SK-N-SH (cell line): ENCODE measurements at regions not wholly inside any gene's neighbourhood (a gene's known extent, or its start where the extent isn't known, plus 50 kb on each side); places are given as distances from the start of the nearest gene placed in this dataset.

Source experiments
- CTCF ChIA-PET: fragments of 300-600, 350-600 bp; formaldehyde crosslinking; extraction: SDS; loops from one replicate; lab custom pipeline; 2021; lab: Yijun Ruan, JAX
- POLR2A ChIA-PET: fragments of 350-600 bp; sonication (Branson Sonifier 250); formaldehyde crosslinking; extraction: SDS; loops from one replicate; lab custom pipeline; 2020; ENCODE audit warnings: antibody characterized with exemption, inconsistent platforms; lab: Yijun Ruan, JAX
- DNase-seq: peaks from one replicate; pipeline ENCODE4 v3.0.0; 2012
- H2AFZ ChIP-seq: fragments of 200-600 bp; sonication (generic); 2 replicates; pipeline ENCODE4 v1.8.1; 2016; ENCODE audit warnings: antibody characterized with exemption, mild to moderate bottlenecking, low read depth
- H3F3A ChIP-seq: fragments of 200-600 bp; sonication (generic); replicated peaks from 2 replicates; pipeline ENCODE3; 2016; ENCODE audit warnings: antibody characterized with exemption, mild to moderate bottlenecking; ENCODE audit not compliant: insufficient read depth
- H3K27ac ChIP-seq, 2 experiments: fragments of 200-500 bp in 1 of 2; fragments of 200-600 bp in 1 of 2; sonication (Bioruptor generic) in 1 of 2; sonication (generic), shearing (Covaris generic) in 1 of 2; 2 replicates each; pipeline versions ENCODE4 v1.5.1 to v1.6.1; 2014 to 2016; ENCODE audit warnings: low read depth in 2 of 2, inconsistent platforms in 1 of 2, low read length in 1 of 2, mild to moderate bottlenecking in 1 of 2, mixed read lengths in 1 of 2
- H3K27me3 ChIP-seq: fragments of 200-600 bp; sonication (generic), shearing (Covaris generic); 2 replicates; pipeline ENCODE4 v1.6.1; 2016; ENCODE audit warnings: mixed run types; ENCODE audit not compliant: insufficient read depth
- H3K36me3 ChIP-seq, 2 experiments: fragments of 200-500 bp in 1 of 2; fragments of 200-600 bp in 1 of 2; sonication (Bioruptor generic) in 1 of 2; sonication (generic) in 1 of 2; replicated peaks in 1 of 2; 2 replicates each; pipeline versions ENCODE3 to v1.5.1; 2014 to 2016; ENCODE audit warnings: low read length in 1 of 2, mild to moderate bottlenecking in 1 of 2; ENCODE audit not compliant: insufficient read depth in 2 of 2, control insufficient read depth in 1 of 2
- H3K4me1 ChIP-seq, 2 experiments: fragments of 200-500 bp in 1 of 2; fragments of 200-600 bp in 1 of 2; sonication (Bioruptor generic) in 1 of 2; sonication (generic), shearing (Covaris generic) in 1 of 2; 2 replicates each; pipeline versions ENCODE4 v1.5.1 to v1.6.1; 2014 to 2016; ENCODE audit warnings: low read depth in 1 of 2, low read length in 1 of 2, mixed run types in 1 of 2; ENCODE audit not compliant: insufficient read depth in 2 of 2, control insufficient read depth in 1 of 2
- H3K4me2 ChIP-seq: fragments of 200-600 bp; sonication (generic), shearing (Covaris generic); 2 replicates; pipeline ENCODE4 v1.6.1; 2017; ENCODE audit warnings: mixed run types
- H3K4me3 ChIP-seq, 2 experiments: fragments of 200-500 bp in 1 of 2; fragments of 200-600 bp in 1 of 2; sonication (Bioruptor generic) in 1 of 2; sonication (generic), shearing (Covaris generic) in 1 of 2; 2 replicates each; pipeline versions ENCODE4 v1.5.1 to v1.8.1; 2014 to 2016; ENCODE audit warnings: low read depth in 2 of 2, inconsistent platforms in 1 of 2, low read length in 1 of 2, mild to moderate bottlenecking in 1 of 2, mixed read lengths in 1 of 2, moderate library complexity in 1 of 2
- H3K79me2 ChIP-seq: fragments of 200-600 bp; sonication (generic); 2 replicates; pipeline ENCODE4 v1.8.1; 2017; ENCODE audit warnings: mild to moderate bottlenecking; ENCODE audit not compliant: insufficient read depth
- H3K9ac ChIP-seq: fragments of 200-600 bp; sonication (generic); 2 replicates; pipeline ENCODE4 v1.6.1; 2017; ENCODE audit warnings: mixed run types
- H3K9me2 ChIP-seq: fragments of 200-600 bp; sonication (generic); 2 replicates; pipeline ENCODE4 v1.6.1; 2017; ENCODE audit warnings: mixed run types
- H3K9me3 ChIP-seq: fragments of 200-600 bp; sonication (generic); 2 replicates; pipeline ENCODE4 v1.6.1; 2017; ENCODE audit warnings: mixed run types, mild to moderate bottlenecking, moderate library complexity
- H4K20me1 ChIP-seq: fragments of 200-600 bp; sonication (generic); 2 replicates; pipeline ENCODE4 v1.6.1; 2017; ENCODE audit warnings: mild to moderate bottlenecking, mixed run types; ENCODE audit not compliant: insufficient read depth
- ELF1 ChIP-seq: IDR thresholded peaks from 2 replicates; pipeline ENCODE4 v1.4.0; 2012
- EP300 ChIP-seq, 2 experiments: IDR thresholded peaks; 2 replicates each; pipeline versions ENCODE4 v1.4.0 to v1.6.1; 2012; ENCODE audit warnings: borderline replicate concordance in 1 of 2, low read depth in 1 of 2, low read length in 1 of 2
- FOXJ3 ChIP-seq: sonication (generic); formaldehyde crosslinking; IDR thresholded peaks from 2 replicates; pipeline ENCODE4 v1.5.1; 2020; ENCODE audit warnings: mild to moderate bottlenecking, missing genetic modification reagents
- GATA2 ChIP-seq: sonication (generic); formaldehyde crosslinking; IDR thresholded peaks from 2 replicates; pipeline ENCODE4 v1.5.0; 2020; ENCODE audit warnings: mild to moderate bottlenecking, missing genetic modification reagents
- NFIC ChIP-seq: IDR thresholded peaks from 2 replicates; pipeline ENCODE4 v1.4.0; 2012; ENCODE audit warnings: borderline replicate concordance
- NRF1 ChIP-seq: IDR thresholded peaks from 2 replicates; pipeline ENCODE4 v1.6.1; 2012; ENCODE audit warnings: low read depth, mild to moderate bottlenecking, low read length
- POLR2AphosphoS5 ChIP-seq: IDR thresholded peaks from 2 replicates; pipeline ENCODE4 v1.6.1; 2012; ENCODE audit warnings: low read depth, low read length
- SMC3 ChIP-seq: IDR thresholded peaks from 2 replicates; pipeline ENCODE4 v1.6.1; 2012; ENCODE audit warnings: low read depth, low read length, improper control_type of control experiment
- TAF1 ChIP-seq: IDR thresholded peaks from 2 replicates; pipeline ENCODE4 v1.6.1; 2012; ENCODE audit warnings: low read depth, mild to moderate bottlenecking, low read length, moderate library complexity, borderline replicate concordance
- TEAD4 ChIP-seq: IDR thresholded peaks from 2 replicates; pipeline ENCODE4 v1.4.0; 2012; ENCODE audit warnings: mild to moderate bottlenecking, borderline replicate concordance; ENCODE audit not compliant: insufficient read depth
- YY1 ChIP-seq: IDR thresholded peaks from 2 replicates; pipeline ENCODE4 v1.4.0; 2012; ENCODE audit warnings: low read depth, mild to moderate bottlenecking
- WGBS: methylation state at CpG from one replicate; pipeline ENCODE4 v1.1.6; 2017; ENCODE audit warnings: low lambda C conversion rate; 5-methylcytosine and 5-hydroxymethylcytosine counted together
- TF ChIP-seq, protein P1 (sequence below): fragments of 150-350 bp; IDR thresholded peaks from 2 replicates; pipeline ENCODE4 v1.6.1; 2017; ENCODE audit warnings: antibody characterized with exemption, low read length, low read depth, borderline replicate concordance
- TF ChIP-seq, protein P2 (sequence below): IDR thresholded peaks from 2 replicates; pipeline ENCODE4 v1.4.0; 2012; ENCODE audit warnings: low read depth, borderline replicate concordance
- TF ChIP-seq, protein P3 (sequence below): IDR thresholded peaks from 2 replicates; pipeline ENCODE4 v1.4.0; 2012; ENCODE audit warnings: low read depth, borderline replicate concordance
- TF ChIP-seq, protein P4 (sequence below): IDR thresholded peaks from 2 replicates; pipeline ENCODE4; 2012

DNA sequence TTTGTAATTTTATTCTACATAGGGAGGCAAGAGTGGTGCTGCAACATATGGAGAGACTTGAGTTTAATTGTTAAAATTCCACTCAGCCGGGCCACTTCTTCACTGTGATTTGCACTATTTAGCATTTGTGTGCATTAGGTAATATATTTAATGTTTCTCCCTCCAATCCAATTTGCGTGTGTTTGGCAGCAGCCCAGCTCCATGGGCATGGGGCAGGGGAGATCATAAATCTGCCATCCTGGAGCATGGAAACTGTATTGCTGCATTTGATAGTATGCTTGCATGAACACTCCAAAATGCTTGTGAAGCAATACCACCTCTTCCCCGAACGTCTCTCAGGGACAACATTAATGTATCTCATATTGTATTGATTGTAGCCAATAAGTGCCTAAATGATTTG is 339.1 kb upstream of the RBFOX1 start:
- Histone ChIP-seq H3K4me2 (no peak overlapping the region), H3K36me3 (no peaks in the 10 kb centered on the region), H3F3A (no peaks in the 10 kb centered on the region), H2AFZ (no peak overlapping the region), H3K79me2 (no peaks in the 10 kb centered on the region), H3K9ac (no peak overlapping the region), H4K20me1 (no peaks in the 10 kb centered on the region), H3K4me3 (no peak overlapping the region), H3K27me3 (no peaks in the 10 kb centered on the region), H3K9me3 (no peaks in the 10 kb centered on the region), H3K9me2 (no peaks in the 10 kb centered on the region), H3K27ac (no peak overlapping the region), H3K4me1 (no peaks in the 10 kb centered on the region)
- ChIA-PET POLR2A (no interaction called here), CTCF (no interaction called here)
- peak; percentile 6 for DNase-seq
- WGBS, result 0% methylated on average over 4 of the region's 4 CpGs
- TF ChIP-seq TAF1 (no peak), GATA2 (CRISPR knock-in tag) (no peak), TEAD4 (no peak), NRF1 (no peak)
- TF ChIP-seq, protein P1, sequence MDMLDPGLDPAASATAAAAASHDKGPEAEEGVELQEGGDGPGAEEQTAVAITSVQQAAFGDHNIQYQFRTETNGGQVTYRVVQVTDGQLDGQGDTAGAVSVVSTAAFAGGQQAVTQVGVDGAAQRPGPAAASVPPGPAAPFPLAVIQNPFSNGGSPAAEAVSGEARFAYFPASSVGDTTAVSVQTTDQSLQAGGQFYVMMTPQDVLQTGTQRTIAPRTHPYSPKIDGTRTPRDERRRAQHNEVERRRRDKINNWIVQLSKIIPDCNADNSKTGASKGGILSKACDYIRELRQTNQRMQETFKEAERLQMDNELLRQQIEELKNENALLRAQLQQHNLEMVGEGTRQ, result no peak
- TF ChIP-seq, protein P2, sequence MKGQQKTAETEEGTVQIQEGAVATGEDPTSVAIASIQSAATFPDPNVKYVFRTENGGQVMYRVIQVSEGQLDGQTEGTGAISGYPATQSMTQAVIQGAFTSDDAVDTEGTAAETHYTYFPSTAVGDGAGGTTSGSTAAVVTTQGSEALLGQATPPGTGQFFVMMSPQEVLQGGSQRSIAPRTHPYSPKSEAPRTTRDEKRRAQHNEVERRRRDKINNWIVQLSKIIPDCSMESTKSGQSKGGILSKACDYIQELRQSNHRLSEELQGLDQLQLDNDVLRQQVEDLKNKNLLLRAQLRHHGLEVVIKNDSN, result no peak
- TF ChIP-seq, protein P3, sequence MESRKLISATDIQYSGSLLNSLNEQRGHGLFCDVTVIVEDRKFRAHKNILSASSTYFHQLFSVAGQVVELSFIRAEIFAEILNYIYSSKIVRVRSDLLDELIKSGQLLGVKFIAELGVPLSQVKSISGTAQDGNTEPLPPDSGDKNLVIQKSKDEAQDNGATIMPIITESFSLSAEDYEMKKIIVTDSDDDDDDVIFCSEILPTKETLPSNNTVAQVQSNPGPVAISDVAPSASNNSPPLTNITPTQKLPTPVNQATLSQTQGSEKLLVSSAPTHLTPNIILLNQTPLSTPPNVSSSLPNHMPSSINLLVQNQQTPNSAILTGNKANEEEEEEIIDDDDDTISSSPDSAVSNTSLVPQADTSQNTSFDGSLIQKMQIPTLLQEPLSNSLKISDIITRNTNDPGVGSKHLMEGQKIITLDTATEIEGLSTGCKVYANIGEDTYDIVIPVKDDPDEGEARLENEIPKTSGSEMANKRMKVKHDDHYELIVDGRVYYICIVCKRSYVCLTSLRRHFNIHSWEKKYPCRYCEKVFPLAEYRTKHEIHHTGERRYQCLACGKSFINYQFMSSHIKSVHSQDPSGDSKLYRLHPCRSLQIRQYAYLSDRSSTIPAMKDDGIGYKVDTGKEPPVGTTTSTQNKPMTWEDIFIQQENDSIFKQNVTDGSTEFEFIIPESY, result no peak

DNA sequence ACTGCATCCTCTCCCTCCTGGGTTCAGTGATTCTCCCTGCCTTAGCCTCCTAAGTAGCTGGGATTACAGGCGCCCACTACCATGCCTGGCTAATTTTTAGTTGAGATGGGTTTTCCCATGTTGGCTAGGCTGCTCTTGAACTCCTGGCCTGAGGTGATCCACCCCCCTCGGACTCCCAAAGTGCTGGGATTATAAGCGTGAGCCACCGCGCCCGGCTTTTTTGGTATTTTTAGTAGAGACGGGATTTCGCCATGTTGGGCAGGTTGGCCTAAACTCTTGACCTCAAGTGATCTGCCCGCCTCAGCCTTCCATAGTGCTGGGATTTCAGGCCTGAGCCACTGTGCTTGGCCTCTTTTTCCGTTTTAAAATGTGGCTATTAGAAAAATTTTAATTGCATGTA is 343.8 kb upstream of the RBFOX1 start:
- TF ChIP-seq POLR2AphosphoS5, result no peak
- no peak for TF ChIP-seq EP300 (IDR thresholded peaks at IDR 0.05; ENCODE audit: borderline replicate concordance in 1 of 2, low read depth in 1 of 2, low read length in 1 of 2)
- no peak for TF ChIP-seq ELF1
- TF ChIP-seq YY1, result no peak
- TF ChIP-seq, protein P4, sequence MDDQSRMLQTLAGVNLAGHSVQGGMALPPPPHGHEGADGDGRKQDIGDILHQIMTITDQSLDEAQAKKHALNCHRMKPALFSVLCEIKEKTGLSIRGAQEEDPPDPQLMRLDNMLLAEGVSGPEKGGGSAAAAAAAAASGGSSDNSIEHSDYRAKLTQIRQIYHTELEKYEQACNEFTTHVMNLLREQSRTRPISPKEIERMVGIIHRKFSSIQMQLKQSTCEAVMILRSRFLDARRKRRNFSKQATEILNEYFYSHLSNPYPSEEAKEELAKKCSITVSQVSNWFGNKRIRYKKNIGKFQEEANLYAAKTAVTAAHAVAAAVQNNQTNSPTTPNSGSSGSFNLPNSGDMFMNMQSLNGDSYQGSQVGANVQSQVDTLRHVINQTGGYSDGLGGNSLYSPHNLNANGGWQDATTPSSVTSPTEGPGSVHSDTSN, result no peak
- TF ChIP-seq NFIC, result no peak
- TF ChIP-seq FOXJ3, result no peak
- TF ChIP-seq NRF1, result no peak
- no peak for TF ChIP-seq SMC3
- WGBS, result 57% methylated on average over 10 of the region's 10 CpGs

More for the DNA sequence above, 343.8 kb upstream of the RBFOX1 start:
- H3K4me1 ChIP-seq, result no peaks in the 10 kb centered on the region
- H3K27ac ChIP-seq, result no peak overlapping the region
- no peak for DNase-seq
- no peaks in the 10 kb centered on the region for H4K20me1 ChIP-seq
- no peaks in the 10 kb centered on the region for H3F3A ChIP-seq
- H3K79me2 ChIP-seq, result no peaks in the 10 kb centered on the region
- no peaks in the 10 kb centered on the region for H3K9me2 ChIP-seq
- no peak overlapping the region for H2AFZ ChIP-seq
- CTCF ChIA-PET, result no interaction called here
- POLR2A ChIA-PET, result no interaction called here
- no peak overlapping the region for H3K9ac ChIP-seq
- no peak overlapping the region for H3K4me3 ChIP-seq
- H3K4me2 ChIP-seq, result no peak overlapping the region
- H3K36me3 ChIP-seq, result no peaks in the 10 kb centered on the region
- H3K9me3 ChIP-seq, result no peaks in the 10 kb centered on the region
- no peaks in the 10 kb centered on the region for H3K27me3 ChIP-seq
